ENCODE measurements at regions not wholly inside any gene's neighbourhood (a gene's known extent, or its start where the extent isn't known, plus 50 kb on each side); places are given as distances from the start of the nearest gene placed in this dataset.
"Not testable (repeated sequence)": the region's sequence is repeated elsewhere in the genome, so short reads cannot be mapped to it uniquely, and the experiment has no call there.

DNA sequence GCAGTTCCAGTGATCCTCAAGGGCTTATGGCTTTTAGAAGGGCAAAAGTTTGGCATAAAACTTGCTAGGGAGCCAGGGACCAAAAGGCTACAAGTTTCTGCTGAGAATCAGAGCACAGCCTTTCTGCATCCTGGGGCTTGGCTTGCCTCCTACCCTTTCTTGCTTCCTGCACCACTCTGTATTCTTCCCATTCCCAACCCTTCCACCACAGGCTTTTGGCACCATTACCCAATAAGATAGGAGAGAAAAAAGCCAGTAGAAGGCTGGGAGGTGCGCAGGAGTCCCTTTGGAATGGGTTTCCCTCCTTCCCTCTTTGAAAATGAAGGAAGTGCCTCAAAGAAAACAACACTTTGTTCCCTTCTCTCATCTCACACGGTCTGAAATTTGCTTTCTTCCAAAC lies 268.6 kb downstream of the PDCD6IP start:
- no peak for DNase-seq

DNA sequence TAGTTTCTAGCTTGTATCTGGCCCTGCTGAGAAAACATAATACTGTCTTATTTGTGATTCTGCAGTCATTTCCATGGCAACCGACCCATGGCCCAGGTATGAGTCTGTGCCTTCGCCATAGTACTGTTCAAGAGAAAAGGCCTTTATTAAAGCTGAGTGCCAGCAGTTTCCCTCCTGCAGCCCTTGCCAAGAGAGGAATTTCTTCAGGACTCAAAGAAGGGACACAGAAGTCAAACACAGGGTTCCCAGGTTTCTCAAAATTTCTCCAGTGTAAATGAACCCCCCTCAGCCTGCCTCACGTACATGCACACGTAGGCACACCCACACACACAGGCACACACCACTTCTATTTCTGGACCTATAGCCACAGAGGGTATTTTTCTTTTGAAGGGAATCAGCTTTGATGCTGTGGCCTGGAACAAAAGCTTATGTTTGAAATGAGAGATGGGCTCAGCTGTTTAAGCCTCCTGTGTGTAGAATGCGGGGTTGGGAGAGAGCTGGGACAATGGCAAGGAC lies 269.2 kb downstream of the PDCD6IP start:
- no peak for DNase-seq

DNA sequence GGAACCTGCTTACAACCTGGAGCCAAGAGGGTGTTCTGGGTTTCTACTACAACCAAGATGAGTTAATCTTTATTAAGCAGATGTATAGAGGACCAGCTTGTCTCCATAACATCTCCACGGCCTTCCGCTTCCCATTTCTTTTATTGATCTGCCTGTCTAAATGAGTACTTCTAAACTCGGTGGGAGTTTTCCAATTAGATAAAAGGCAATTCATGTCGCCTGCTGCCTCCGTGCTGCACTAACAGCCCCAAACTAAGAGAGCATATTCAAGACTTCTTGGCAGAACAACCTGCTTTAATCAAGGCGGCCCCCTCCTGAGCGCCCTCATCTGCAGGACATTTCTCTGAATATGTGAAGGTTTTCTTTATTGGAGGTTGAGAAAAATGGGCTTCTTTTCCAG lies 270.1 kb downstream of the PDCD6IP start:
- no peak for DNase-seq

DNA sequence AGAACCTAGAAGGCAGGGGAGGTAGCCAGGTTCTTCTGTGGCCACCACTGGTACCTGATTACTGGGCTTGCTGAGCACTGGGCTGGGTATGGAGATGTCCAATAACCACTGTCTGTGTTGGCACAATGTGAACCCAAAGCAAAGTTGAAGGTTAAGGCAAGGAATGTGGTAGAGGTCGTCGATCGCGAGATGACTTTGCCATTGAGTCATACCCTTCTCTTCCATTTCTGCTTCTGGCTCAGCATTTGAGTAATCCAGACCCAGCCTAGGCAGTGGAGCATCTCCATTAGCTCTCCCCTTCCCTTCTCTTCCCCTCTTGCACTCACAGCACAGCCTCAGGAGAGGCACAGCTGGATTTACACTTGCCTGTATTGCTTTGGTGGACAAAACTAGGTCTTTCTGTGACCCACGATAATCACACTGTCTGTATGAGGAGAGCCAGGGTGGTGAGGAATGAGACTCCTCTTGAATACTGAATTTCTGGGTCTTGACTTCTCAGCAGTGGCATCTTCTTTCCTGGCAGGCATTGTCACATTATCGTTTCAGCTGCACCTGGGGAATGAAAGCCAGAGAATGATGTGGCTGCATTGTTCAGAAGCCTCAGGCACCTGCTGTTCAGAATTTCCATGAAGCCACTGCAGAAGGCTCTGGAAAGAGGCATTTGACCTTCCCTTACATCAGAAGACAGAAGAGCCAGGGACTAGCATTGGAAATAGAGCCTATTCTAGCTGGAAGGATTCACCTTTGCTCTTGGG lies 272.6 kb downstream of the PDCD6IP start:
- DNase-seq, result no peak

DNA sequence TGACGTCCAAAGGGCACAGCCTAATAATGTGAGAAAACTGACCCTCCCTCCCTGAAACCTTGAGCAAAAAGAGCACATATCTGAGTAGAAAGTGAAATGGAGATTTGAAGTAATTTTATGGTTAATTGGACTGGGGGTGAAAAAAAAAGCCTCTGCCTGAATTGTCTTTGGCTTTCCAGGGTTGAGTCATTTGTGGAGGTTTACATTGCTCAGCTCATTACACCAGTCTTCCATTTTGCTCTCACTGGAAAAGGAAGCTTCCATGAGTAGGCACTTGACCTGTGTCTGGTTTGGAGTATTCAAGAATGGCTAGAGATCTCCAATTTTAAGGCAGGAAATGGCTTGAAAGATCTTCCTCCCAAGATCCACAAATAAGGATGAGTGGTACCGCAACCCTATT lies 273.9 kb downstream of the PDCD6IP start:
- no peak for DNase-seq

DNA sequence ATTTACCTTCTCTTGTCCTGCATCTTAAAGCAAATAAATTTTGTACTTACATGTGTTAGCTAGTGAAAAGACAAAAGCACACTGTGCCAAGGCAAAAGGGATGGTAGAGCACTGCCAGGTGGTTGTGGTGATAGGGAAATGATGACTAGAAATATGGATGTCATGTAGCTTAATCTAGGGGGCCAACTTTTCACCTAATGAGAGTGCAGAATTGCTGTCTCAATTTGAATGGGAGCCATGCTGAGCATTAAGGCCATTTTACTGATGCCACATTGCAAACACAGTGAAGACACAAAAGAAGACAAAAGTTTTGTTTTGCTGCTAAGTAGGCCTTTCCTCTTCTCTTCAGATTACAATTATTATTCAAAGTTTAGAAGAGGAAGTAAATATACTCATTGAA lies 274.7 kb downstream of the PDCD6IP start:
- no peak for DNase-seq

DNA sequence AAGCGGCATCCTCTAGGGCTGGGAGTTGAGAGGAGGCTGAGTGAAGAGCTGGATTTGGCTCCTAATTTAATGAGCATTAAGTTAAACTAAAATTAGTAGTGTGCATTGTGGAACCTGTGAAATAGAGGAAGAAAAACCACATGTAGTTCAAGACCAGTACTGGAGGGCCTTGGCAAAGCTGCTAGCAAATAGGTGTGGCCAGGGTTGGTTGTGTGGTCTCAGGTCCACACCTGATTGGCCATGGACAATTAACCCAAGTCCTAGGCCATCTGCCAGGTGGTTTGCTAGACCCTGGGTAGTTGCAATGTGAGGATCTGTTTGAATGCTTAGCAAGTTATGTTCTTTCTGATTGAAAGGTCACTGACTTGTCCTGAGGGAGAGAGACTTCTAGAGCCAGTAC lies 275.5 kb downstream of the PDCD6IP start:
- DNase-seq, result no peak

DNA sequence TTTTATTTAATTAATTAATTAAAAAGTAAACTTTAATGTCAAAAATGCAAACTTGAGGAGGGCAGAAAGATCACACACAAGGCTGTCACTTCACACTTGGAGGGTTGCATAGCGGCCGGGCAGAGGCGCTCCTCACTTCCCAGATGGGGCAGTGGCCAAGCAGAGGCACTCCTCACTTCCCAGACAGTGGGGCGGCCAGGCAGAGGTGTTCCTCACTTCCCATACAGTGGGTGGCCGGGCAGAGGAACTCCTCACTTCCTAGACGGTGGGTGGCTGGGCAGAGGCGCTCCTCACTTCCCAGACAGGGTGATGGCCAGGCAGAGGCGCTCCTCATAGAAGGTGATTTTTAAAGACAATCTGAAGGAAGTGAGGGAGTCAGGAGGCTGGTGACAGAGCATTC lies 277.5 kb downstream of the PDCD6IP start:
- no peak for DNase-seq

DNA sequence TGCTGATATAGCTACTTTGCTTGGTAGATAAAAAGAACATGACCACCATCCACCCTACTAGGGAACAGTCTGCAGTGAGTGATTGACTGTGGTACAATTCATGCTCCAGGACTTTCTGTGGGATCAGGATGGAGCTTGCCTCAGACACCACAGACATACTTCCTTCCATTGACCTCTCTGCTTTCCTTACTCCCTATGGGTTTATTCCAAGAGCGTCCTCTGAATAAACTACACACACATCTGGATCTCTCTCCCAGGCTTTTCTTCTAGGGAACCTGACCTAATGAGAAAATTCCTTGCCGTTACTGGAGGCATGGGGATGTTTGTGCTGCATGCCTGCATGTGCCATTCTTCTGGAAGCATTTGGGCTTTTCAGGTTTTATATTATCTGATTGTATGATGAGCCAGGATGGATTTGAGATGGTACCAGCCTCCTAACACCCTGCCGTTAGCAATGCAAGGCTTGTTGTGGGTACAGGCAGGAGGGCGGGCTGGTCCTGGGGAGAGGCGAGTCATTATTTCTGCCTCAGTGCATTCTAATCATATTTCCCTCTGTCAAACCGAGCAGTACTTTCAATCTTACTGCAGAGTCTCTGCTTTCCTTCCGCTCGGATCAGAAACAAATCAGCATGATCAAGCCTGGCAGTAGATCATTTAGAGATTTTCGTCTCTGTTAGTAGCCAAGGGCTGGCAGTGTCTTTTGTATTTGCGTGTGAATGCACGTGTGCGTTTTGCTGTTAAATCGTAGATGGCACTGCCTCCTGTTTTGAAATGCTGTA lies 279.2 kb downstream of the PDCD6IP start:
- DNase-seq, result no peak

DNA sequence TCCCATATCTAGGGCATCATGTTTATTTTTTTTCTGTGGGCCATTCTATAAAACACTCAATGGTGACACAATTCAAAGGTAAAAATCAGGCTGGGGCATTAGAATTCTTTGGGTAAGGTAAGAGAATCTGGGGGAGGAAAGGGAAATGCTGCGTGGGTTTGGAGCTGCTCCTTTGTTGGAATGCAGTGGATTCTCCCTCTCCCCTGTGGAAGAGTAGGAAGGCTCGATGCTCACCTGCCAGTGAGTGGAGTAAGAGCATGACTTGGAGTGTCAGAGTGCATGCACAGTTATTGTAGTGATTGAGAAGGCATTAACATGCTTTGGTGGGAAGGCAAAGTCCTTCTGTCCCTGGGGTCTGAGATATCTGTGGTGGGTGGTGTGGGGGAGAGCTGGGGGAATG lies 280.0 kb downstream of the PDCD6IP start:
- no peak for DNase-seq

DNA sequence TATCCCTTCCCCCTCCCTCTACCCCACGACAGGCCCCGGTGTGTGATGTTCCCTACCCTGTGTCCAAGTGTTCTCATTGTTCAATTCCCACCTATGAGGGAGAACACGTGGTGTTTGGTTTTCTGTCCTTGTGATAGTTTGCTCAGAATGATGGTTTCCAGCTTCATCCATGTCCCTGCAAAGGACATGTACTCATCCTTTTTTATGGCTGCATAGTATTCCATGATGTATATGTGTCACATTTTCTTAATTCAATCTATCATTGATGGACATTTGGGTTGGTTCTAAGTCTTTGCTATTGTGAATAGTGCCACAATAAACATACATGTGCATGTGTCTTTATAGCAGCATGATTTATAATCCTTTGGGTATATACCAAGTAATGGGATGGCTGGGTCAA lies 281.4 kb downstream of the PDCD6IP start:
- DNase-seq, result not testable (repeated sequence)

DNA sequence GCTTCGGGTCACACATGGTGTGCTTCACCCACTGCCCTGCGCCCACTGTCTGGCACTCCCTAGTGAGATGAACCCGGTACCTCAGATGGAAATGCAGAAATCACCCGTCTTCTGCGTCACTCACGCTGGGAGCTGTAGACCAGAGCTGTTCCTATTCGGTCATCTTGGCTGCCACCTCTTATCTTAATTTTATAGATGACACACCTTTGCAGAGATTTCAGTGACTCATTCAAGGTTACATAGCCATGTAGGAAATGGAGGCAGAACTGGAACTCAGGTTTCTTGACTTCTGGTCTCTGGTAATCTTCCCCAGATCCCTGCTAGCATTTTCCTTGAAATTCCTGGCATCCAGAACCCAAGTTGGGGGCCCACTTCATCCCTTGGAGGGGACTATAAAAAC lies 291.9 kb downstream of the PDCD6IP start:
- DNase-seq, result not testable (repeated sequence)

DNA sequence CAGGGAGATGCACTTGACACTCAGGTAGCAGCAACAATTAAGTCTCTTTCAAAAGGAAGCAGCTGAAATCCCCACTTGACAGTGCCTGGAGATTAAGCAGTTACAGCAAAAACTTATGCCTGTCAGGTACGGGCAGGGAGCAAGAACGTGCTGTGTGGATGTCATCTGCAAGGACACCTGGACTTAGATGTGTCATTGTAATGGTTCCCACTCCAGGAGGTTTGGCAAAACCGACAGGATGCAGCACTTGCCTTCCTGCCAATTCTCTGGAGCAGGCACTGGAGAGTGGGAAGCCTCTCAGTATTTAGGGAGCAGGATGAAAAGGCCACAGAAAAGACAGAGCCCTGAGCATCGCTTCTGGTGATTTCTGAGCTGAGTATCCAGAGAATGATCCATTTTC lies 292.4 kb downstream of the PDCD6IP start:
- DNase-seq, result no peak

DNA sequence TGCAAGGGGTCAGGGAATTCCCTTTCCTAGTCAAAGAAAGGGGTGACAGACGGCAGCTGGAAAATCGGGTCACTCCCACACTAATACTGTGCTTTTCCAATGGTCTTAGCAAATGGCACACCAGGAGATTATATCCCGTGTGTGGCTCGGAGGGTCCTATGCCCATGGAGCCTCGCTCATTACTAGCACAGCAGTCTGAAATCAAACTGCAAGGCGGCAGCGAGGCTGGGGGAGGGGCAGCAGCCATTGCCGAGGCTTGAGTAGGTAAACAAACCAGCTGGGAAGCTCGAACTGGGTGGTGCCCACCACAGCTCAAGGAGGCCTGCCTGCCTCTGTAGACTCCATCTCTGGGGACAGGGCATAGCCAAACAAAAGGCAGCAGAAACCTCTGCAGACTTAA lies 295.9 kb downstream of the PDCD6IP start:
- DNase-seq, result not testable (repeated sequence)

DNA sequence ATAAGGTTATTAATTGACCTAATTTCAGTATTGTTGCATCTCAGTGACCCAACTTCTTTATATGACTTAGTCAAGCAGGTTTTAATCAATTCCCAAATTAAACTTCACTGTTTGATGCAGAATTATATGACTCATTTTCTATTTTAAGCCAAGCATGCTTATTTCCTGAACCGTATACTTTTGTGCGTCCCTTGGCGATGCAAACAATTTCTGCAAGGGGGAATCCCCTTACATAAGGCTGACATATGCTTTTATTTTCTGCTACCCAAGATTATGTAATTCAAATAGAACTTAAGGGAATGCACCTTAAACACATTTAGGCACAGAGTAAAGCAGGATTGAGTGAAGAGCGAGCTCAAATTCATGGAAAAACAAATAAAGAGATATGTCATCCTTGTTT lies 303.9 kb downstream of the PDCD6IP start:
- no peak for DNase-seq

DNA sequence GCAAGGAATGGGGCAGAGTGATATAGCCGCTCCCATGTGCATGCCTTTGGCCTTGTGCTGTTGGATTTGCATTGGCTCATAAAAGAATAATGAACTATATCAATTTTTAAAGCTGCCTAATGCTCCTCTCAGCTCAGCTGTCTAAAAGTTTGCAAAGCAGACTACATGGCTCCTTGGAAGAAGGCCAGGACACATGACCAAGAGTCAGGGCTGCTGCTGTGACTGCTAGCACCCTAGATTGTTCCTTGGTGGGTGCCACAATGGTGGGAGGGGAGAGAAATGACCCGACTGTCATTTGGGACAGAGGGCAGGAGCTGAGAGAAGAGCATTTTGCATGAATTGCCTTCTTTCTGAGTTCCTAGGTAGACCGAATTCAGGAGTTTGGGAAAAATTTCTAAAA lies 307.9 kb downstream of the PDCD6IP start:
- no peak for DNase-seq

DNA sequence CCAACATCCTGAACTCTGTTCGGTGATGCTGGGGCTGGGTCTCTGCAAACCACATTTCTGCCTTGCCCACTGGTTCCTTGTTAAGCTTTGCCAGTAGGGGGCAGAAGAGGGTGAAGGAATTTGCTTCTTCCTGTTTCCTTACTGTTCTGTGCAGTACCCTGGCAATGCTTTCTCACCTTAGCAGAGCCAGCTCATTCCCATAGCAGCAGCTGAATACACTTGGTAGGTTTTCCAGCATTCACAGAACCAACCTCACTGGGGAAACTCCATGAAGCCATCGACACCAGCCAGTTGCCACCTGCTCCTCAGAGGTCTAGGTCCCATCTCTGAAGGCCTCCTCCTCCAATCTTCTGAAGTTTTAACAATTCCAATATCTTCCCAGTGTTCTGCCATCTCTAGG lies 308.4 kb downstream of the PDCD6IP start:
- peak in 1 of 2 donors; percentile 7 for DNase-seq

DNA sequence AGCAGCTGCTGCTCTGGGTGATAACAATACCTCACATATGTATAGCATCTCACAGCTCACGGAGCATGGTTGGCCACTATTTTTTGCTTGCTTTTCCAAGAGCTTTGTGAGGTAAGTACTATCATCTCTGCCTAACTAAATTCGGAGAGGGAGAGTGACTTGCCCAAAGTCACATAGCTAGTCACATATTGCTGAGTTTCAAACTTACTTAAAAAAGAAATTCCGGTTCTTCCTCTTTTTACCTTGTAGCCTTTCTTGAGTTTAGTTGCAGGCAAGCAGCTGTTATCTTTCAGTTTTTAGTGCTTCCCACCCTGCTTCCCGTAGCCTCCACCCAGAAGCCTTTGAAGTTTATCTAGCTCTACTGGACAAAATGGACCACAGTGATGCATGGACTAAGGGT lies 309.2 kb downstream of the PDCD6IP start:
- DNase-seq, result no peak

DNA sequence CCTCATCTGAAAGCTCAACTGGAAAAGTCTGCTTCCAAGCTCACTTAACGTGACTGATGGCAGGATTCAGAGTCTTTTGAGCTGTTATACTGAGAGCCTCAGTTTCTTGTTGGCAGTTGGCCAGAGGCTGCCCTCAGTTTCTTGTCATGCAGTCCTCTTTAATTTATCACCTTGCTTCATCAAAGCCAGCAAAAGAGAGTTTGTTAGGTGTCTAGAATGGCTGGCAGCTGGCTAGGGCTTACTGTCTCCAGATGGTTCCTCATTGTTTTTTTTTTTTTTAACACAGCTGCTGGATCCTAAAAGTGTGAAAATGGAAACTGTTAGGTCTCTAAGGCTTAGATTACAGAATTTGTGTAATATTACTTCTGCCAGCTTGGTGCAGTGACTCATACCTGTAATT lies 310.6 kb downstream of the PDCD6IP start:
- DNase-seq, result no peak

DNA sequence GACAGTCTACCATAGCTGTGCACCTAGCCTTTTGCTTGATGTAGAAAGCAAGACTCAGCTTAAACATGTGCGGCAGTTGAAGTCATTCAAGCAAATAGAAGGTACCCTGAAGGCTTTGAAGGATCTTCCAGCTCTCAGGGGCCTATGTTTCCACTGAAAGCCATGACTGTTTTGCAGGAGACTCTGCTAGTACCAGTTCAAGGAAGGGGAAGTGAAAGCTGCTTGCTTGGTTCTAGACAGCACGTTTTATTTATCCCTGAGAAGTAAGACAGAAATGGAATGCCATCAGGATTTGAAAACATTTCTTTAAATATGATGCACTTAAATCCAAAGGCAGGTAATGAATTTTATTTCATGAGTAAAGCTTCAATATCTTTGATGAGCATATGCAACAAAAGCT lies 311.4 kb downstream of the PDCD6IP start:
- DNase-seq, result no peak

DNA sequence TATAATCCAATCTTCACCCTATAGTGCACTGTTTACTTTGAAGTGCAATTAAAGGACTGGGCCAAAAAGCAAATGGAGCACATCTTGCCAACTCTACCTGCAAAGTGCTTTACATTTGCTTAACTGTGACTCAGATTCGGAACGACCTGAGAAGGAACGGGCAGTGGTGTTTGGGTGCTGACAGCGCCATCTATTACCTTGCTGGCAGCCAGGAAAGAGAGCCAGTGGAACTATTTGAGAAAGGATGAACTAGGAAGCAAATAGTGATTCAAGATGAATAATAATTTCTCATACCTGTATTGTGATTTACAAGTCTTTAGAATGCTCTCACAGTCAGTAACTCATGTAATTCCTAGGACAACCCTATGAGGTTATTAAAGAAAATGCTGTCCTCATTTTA lies 312.9 kb downstream of the PDCD6IP start:
- no peak for DNase-seq

DNA sequence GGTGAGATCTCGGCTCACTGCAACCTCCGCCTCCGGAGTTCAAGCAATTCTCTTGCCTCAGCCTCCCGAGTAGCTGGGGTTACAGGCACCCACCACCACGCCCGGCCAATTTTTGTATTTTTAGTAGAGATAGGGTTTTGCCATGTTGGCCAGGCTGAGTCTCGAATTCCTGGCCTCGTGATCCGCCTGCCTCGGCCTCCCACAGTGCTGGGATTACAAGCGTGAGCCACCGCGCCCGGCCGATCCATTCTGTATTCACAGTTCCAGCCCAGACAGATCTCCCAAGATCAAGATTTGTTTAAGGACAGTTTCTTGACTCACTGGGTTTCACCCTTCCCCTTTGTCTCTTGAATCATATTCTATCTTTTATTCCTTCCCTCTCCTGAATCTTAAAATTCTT lies 313.8 kb downstream of the PDCD6IP start:
- DNase-seq, result not testable (repeated sequence)

DNA sequence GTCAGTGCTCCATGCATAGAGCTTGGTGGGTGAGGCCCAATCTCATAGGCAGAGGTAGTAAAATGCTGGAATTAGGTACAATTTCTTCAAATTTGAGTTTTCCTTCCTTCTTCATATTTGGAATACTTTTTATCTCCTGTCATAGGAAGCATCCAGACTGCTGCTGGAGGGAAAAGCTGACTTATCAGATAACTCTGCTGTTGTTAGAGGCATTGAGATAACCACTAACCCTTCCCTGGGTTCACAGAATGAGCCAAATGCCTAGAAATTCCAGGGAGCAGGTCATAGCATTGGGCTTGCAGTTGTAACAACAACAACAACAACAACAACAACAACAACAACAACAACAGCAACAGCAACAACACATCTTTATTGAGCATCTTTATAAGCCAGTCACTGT lies 332.7 kb downstream of the PDCD6IP start:
- DNase-seq, result no peak

DNA sequence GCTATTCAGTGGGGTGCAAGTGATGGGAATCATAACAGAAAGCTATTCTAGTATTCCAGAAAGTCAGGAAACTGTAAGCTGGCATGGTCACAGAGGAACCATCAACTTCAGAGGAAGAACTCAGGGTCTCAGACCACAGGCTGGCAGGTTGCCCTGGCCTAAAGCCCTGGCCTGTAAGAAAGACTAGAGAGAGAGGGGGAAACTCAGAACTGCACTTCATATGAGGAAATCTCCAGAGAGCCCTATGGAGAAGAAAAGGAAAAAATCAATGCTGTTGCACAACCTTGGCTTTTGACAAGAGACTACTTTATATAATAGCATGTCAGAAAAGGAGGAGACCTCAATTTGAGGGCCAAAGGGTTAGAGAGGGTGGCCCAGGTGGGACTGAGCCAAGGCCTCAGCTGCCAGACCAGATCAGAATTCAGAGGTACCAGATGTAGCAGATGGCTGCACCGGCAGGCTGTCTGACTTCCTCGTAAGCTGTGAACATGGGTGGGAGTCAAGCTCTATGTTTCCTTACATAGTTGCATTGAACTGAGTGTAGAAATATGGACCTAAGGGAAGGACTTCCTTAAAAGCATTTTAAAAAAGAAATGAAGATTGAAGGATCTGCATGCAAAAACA lies 333.8 kb downstream of the PDCD6IP start:
- no peak for DNase-seq
